MM.1S (cell line): ENCODE measurements at regions not wholly inside any gene's neighbourhood (a gene's known extent, or its start where the extent isn't known, plus 50 kb on each side); places are given as distances from the start of the nearest gene placed in this dataset.

Experiments
- CTCF ChIP-seq: fragments of 300-600 bp; sonication (generic); IDR thresholded peaks from 2 replicates; pipeline ENCODE4 v1.5.1; 2016; ENCODE audit warnings: antibody characterized with exemption, low read length, mixed read lengths
- EZH2 ChIP-seq: fragments of 300-600 bp; sonication (generic); optimal IDR thresholded peaks from 2 replicates; pipeline ENCODE3; 2017; ENCODE audit warnings: low read depth, mild to moderate bottlenecking, antibody characterized with exemption, low read length, mixed read lengths

DNA sequence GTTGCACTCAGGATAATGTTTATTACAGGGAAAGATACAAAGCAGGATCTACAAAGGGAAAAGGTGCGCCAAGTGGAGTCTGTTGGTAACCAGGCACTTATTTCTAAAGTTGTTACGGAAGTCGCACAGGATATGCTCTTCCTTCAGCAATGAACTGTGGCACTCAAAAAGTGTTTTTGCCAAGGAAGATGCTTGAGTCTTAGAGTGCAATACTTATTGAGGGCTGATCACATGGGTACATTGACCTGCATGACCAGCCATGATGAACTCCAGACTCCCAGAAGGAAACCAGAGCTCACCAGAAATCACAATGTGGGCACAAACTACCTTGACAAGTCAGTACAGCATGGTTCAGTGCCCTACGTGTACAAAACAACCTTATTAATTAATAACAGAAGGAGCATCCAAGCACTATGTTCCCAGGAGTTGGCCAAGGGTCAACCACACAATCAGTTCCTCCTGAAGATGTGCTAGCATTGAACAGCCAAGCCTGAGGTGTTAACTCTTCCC is 270.7 kb upstream of the TFAP2D start:
- no peak for TF ChIP-seq CTCF
- no peak for TF ChIP-seq EZH2
